ENCODE measurements at regions not wholly inside any gene's neighbourhood (a gene's known extent, or its start where the extent isn't known, plus 50 kb on each side); places are given as distances from the start of the nearest gene placed in this dataset.

GRCh38 chr18:56433919-56434318 lies 204.5 kb downstream of the TXNL1 start:
- ChIA-PET POLR2A (no interaction called here), CTCF (no interaction called here)
- H3K36me3 ChIP-seq (ENCODE audit: control insufficient read depth in 2 of 2, insufficient read depth in 1 of 2, low read length in 2 of 2): no peaks in the 10 kb centered on the region
- H3K4me3 ChIP-seq (ENCODE audit: low read depth, low read length): no peak overlapping the region
- H3K4me1 ChIP-seq (ENCODE audit: control insufficient read depth, insufficient read depth, low read length): no peaks in the 10 kb centered on the region
- no peak overlapping the region for H3K27ac ChIP-seq (ENCODE audit: extremely low read depth, low read depth, low read length)
- no peaks in the 10 kb centered on the region for H3K9me3 ChIP-seq (ENCODE audit: control insufficient read depth, insufficient read depth, low read depth, low read length)
- TF ChIP-seq KLF9 (tag by site-specific recombination; IDR thresholded peaks at IDR 0.05; ENCODE audit: low read depth) (no peak), ZBTB20 (tag by site-specific recombination; IDR thresholded peaks at IDR 0.05) (no peak), ZBTB6 (tag by site-specific recombination; IDR thresholded peaks at IDR 0.05) (no peak), ZNF585B (tag by site-specific recombination; IDR thresholded peaks at IDR 0.05) (no peak), ZNF488 (tag by site-specific recombination; IDR thresholded peaks at IDR 0.05) (no peak), BCL11A (tag by site-specific recombination; IDR thresholded peaks at IDR 0.05; ENCODE audit: low read depth) (no peak), ZNF426 (tag by site-specific recombination; IDR thresholded peaks at IDR 0.05) (no peak), ZNF169 (tag by site-specific recombination; IDR thresholded peaks at IDR 0.05) (no peak), ZNF324 (tag by site-specific recombination; IDR thresholded peaks at IDR 0.05) (no peak), PRDM4 (tag by site-specific recombination; IDR thresholded peaks at IDR 0.05) (no peak)

GRCh38 chr18:56431551-56431950 lies 206.8 kb downstream of the TXNL1 start:
- ChIA-PET POLR2A (no interaction called here), CTCF (interaction anchor here (0.7 kb wide), 1 partner anchor 1015 kb away, joined by 3 read pairs; no protein-coding TSS in a partner anchor)

GRCh38 chr18:56423626-56424025 lies 214.8 kb downstream of the TXNL1 start:
- ChIA-PET POLR2A (no interaction called here), CTCF (interaction anchor here (0.6 to 0.9 kb wide), 2 partner anchors 29 to 247 kb away, joined by 3 read pairs; no protein-coding TSS in a partner anchor)
- H3K9me3 ChIP-seq (ENCODE audit: control insufficient read depth, insufficient read depth, low read depth, low read length): no peaks in the 10 kb centered on the region
- H3K27ac ChIP-seq (ENCODE audit: extremely low read depth, low read depth, low read length): no peak overlapping the region
- H3K4me3 ChIP-seq (ENCODE audit: low read depth, low read length): no peak overlapping the region
- H3K4me1 ChIP-seq (ENCODE audit: control insufficient read depth, insufficient read depth, low read length): no peaks in the 10 kb centered on the region
- no peak for TF ChIP-seq ZNF221 (tag by site-specific recombination; IDR thresholded peaks at IDR 0.05; ENCODE audit: borderline replicate concordance)
- no peak for TF ChIP-seq ZNF335 (tag by site-specific recombination; conservative IDR thresholded peaks at IDR 0.05)
- TF ChIP-seq ZNF701 (tag by site-specific recombination; IDR thresholded peaks at IDR 0.05): no peak
- no peak for TF ChIP-seq ZNF677 (tag by site-specific recombination; IDR thresholded peaks at IDR 0.05)
- TF ChIP-seq SP7 (tag by site-specific recombination; IDR thresholded peaks at IDR 0.05): no peak
- TF ChIP-seq ZFP69B (tag by site-specific recombination; IDR thresholded peaks at IDR 0.05): no peak
- no peak for TF ChIP-seq ZSCAN5A (tag by site-specific recombination; IDR thresholded peaks at IDR 0.05)
- no peak for TF ChIP-seq ZBTB1 (tag by site-specific recombination; IDR thresholded peaks at IDR 0.05)
- TF ChIP-seq ZNF2 (tag by site-specific recombination; IDR thresholded peaks at IDR 0.05): no peak
- no peak for TF ChIP-seq ZNF585B (tag by site-specific recombination; IDR thresholded peaks at IDR 0.05)
- TF ChIP-seq ZNF24 (tag by site-specific recombination; IDR thresholded peaks at IDR 0.05): no peak
- no peaks in the 10 kb centered on the region for H3K36me3 ChIP-seq (ENCODE audit: control insufficient read depth in 2 of 2, insufficient read depth in 1 of 2, low read length in 2 of 2)

More at GRCh38 chr18:56431551-56431950, 206.8 kb downstream of the TXNL1 start:
- TF ChIP-seq ZNF707 (tag by site-specific recombination; IDR thresholded peaks at IDR 0.05) (no peak), ZNF555 (tag by site-specific recombination; conservative IDR thresholded peaks at IDR 0.05) (no peak)
- Histone ChIP-seq H3K4me1 (ENCODE audit: control insufficient read depth, insufficient read depth, low read length) (no peaks in the 10 kb centered on the region), H3K36me3 (ENCODE audit: control insufficient read depth in 2 of 2, insufficient read depth in 1 of 2, low read length in 2 of 2) (no peaks in the 10 kb centered on the region), H3K9me3 (ENCODE audit: control insufficient read depth, insufficient read depth, low read depth, low read length) (no peaks in the 10 kb centered on the region), H3K27ac (ENCODE audit: extremely low read depth, low read depth, low read length) (no peak overlapping the region), H3K4me3 (ENCODE audit: low read depth, low read length) (no peak overlapping the region)
